NCI-H748 treated with DMSO at 0.1 percent for 48 hours (cell line): ENCODE measurements at regions not wholly inside any gene's neighbourhood (a gene's known extent, or its start where the extent isn't known, plus 50 kb on each side); places are given as distances from the start of the nearest gene placed in this dataset.
"Not testable (repeated sequence)": the region's sequence is repeated elsewhere in the genome, so short reads cannot be mapped to it uniquely, and the experiment has no call there.

ENCODE experiments used
- DNase-seq: peaks from one replicate; lab custom pipeline; 2025; lab: John Stamatoyannopoulos, UW

GRCh38 chr9:90460220-90460619, 182.4 kb downstream of the DIRAS2 start:
- no peak for DNase-seq

- no peak for DNase-seq
These were observed 177.6 kb downstream of the DIRAS2 start for GRCh38 chr9:90464978-90465377.

- DNase-seq = no peak
These were observed 176.2 kb downstream of the DIRAS2 start for GRCh38 chr9:90466441-90466840.

- DNase-seq = no peak
These were observed 173.2 kb downstream of the DIRAS2 start for GRCh38 chr9:90469435-90469834.

- DNase-seq = no peak
These were observed 172.7 kb downstream of the DIRAS2 start for GRCh38 chr9:90469865-90470387.

GRCh38 chr9:90476058-90476457, 166.6 kb downstream of the DIRAS2 start:
- DNase-seq = no peak

- no peak for DNase-seq
These were observed 165.1 kb downstream of the DIRAS2 start for GRCh38 chr9:90477535-90477934.

GRCh38 chr9:90478821-90479220, 163.8 kb downstream of the DIRAS2 start:
- no peak for DNase-seq

- no peak for DNase-seq
These were observed 157.6 kb downstream of the DIRAS2 start for GRCh38 chr9:90485028-90485427.

GRCh38 chr9:90489066-90489465, 153.6 kb downstream of the DIRAS2 start:
- DNase-seq = no peak

- no peak for DNase-seq
These were observed 142.9 kb downstream of the DIRAS2 start for GRCh38 chr9:90499761-90500160.

- no peak for DNase-seq
These were observed 140.5 kb downstream of the DIRAS2 start for GRCh38 chr9:90502134-90502533.

GRCh38 chr9:90504486-90504885, 138.1 kb downstream of the DIRAS2 start:
- DNase-seq = no peak

- no peak for DNase-seq
These were observed 136.9 kb downstream of the DIRAS2 start for GRCh38 chr9:90505695-90506094.

- not testable (repeated sequence) for DNase-seq
These were observed 136.2 kb downstream of the DIRAS2 start for GRCh38 chr9:90506402-90506801.

GRCh38 chr9:90507621-90508020, 135.0 kb downstream of the DIRAS2 start:
- DNase-seq = no peak

GRCh38 chr9:90508940-90509339, 133.7 kb downstream of the DIRAS2 start:
- DNase-seq = no peak

- DNase-seq = no peak
These were observed 130.9 kb downstream of the DIRAS2 start for GRCh38 chr9:90511711-90512110.

GRCh38 chr9:90514877-90515276, 127.7 kb downstream of the DIRAS2 start:
- DNase-seq = no peak

- DNase-seq = no peak
These were observed 127.1 kb downstream of the DIRAS2 start for GRCh38 chr9:90515510-90515909.

GRCh38 chr9:90517103-90517502, 125.5 kb downstream of the DIRAS2 start:
- DNase-seq = no peak

GRCh38 chr9:90521811-90522570, 120.6 kb downstream of the DIRAS2 start:
- DNase-seq = no peak

GRCh38 chr9:90523958-90524357, 118.7 kb downstream of the DIRAS2 start:
- no peak for DNase-seq

- DNase-seq = no peak
These were observed 116.2 kb downstream of the DIRAS2 start for GRCh38 chr9:90526386-90526785.
